SU-DHL-6 (cell line): ENCODE measurements at regions not wholly inside any gene's neighbourhood (a gene's known extent, or its start where the extent isn't known, plus 50 kb on each side); places are given as distances from the start of the nearest gene placed in this dataset.

Source experiments
- H2AFZ ChIP-seq: fragments of 200-600 bp; sonication (generic); 2 replicates; pipeline ENCODE4 v1.6.1; 2014; ENCODE audit warnings: low read depth, mild to moderate bottlenecking, moderate library complexity, mixed read lengths, antibody characterized with exemption, low read length; ENCODE audit not compliant: severe bottlenecking
- H3F3A ChIP-seq: fragments of 200-600 bp; shearing (Covaris generic); 2 replicates; pipeline ENCODE4 v1.6.0; 2016; ENCODE audit warnings: antibody characterized with exemption, mild to moderate bottlenecking; ENCODE audit not compliant: insufficient read depth
- H3K27ac ChIP-seq: fragments of 200-600 bp; sonication (generic); 2 replicates; pipeline ENCODE4 v1.5.1; 2016; ENCODE audit warnings: low read depth, mild to moderate bottlenecking, low read length, moderate library complexity, mixed read lengths
- H3K27me3 ChIP-seq: fragments of 200-600 bp; sonication (generic), shearing (Covaris generic); 2 replicates; pipeline ENCODE4 v1.6.0; 2014; ENCODE audit warnings: mild to moderate bottlenecking, low read length
- H3K36me3 ChIP-seq: fragments of 200-600 bp; sonication (generic); 2 replicates; pipeline ENCODE4 v1.6.1; 2014; ENCODE audit warnings: mild to moderate bottlenecking, low read length, mixed read lengths
- H3K4me2 ChIP-seq: fragments of 300-600, 200-600 bp; shearing (Covaris generic), sonication (generic); 2 replicates; pipeline ENCODE4 v1.6.0; 2014; ENCODE audit warnings: low read length, low read depth, mild to moderate bottlenecking; ENCODE audit not compliant: poor library complexity, severe bottlenecking
- H3K4me3 ChIP-seq: fragments of 200-600 bp; sonication (generic); 2 replicates; pipeline ENCODE4 v1.5.1; 2014; ENCODE audit warnings: antibody characterized with exemption, low read length, mild to moderate bottlenecking, mixed read lengths; ENCODE audit not compliant: insufficient read depth, poor library complexity, severe bottlenecking
- H3K79me2 ChIP-seq: fragments of 200-600 bp; sonication (generic); 2 replicates; pipeline ENCODE4 v1.6.1; 2014; ENCODE audit warnings: mild to moderate bottlenecking, low read length, moderate library complexity; ENCODE audit not compliant: insufficient read depth
- H3K9ac ChIP-seq: fragments of 200-600 bp; sonication (generic); 2 replicates; pipeline ENCODE4 v1.7.0; 2014; ENCODE audit warnings: mild to moderate bottlenecking, low read length
- H3K9me2 ChIP-seq: fragments of 200-600 bp; sonication (generic); replicated peaks from 2 replicates; pipeline ENCODE4 v1.6.1; 2014; ENCODE audit warnings: low read length; ENCODE audit not compliant: insufficient read depth
- H3K9me3 ChIP-seq: fragments of 200-600 bp; sonication (generic); 2 replicates; pipeline ENCODE4 v1.6.1; 2014; ENCODE audit warnings: low read length, mixed read lengths; ENCODE audit not compliant: insufficient read depth
- H4K20me1 ChIP-seq: fragments of 200-600 bp; sonication (generic); 2 replicates; pipeline ENCODE4 v1.6.1; 2014; ENCODE audit warnings: low read depth, mild to moderate bottlenecking, antibody characterized with exemption, low read length, moderate library complexity, mixed read lengths
- EZH2phosphoT487 ChIP-seq: fragments of 200-600 bp; sonication (generic), shearing (Covaris generic); conservative IDR thresholded peaks from 2 replicates; pipeline ENCODE4 v1.6.1; 2018; ENCODE audit warnings: mild to moderate bottlenecking, antibody characterized with exemption, low read length, moderate library complexity, mixed read lengths
- TF ChIP-seq, protein P1 (sequence below): fragments of 200-600 bp; sonication (generic); IDR thresholded peaks from one replicate; pipeline ENCODE4 v1.5.1; 2017; ENCODE audit warnings: antibody characterized with exemption, mild to moderate bottlenecking, low read length, moderate library complexity; ENCODE audit not compliant: insufficient read depth, poor library complexity, severe bottlenecking

DNA sequence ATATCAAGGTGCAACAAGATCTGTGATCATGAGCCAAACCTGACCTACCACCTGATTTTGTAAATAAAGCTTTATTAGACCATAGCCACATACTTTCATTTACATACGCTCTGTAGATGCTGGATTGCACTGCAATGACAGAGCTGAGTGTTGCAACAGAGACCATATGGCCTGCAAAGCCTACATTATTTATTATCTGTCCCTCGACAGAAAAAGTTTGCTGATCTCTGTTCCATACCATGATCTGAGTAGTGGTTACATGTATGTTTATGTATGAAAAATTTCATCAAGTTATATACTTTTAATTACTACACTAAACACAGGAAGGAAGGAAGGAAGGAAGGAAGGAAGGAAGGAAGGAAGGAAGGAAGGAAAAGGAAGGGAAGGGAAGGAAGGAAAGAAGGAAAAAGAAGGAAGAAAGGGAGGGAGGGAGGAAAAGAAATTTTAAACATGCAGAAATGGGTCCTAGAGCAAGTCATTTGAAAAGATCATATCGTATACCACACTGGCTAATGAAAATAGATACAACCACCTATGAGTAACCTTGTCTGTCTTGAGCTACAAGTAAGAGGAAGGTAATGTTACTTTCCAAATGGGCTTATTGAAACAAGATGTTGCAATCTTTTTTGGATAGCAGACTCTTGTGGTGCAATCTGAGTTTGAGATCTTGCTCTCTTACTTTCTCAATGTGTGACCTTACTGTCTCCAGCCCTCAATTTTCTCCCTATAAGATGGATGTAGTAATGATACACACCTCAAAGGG, 441.0 kb downstream of the KIF16B start:
- Histone ChIP-seq H3K27ac (no peak overlapping the region), H2AFZ (no peak overlapping the region), H3F3A (no peaks in the 10 kb centered on the region), H3K9me2 (no peaks in the 10 kb centered on the region), H4K20me1 (no peaks in the 10 kb centered on the region), H3K9me3 (no peaks in the 10 kb centered on the region), H3K36me3 (no peaks in the 10 kb centered on the region), H3K4me3 (no peak overlapping the region), H3K27me3 (no peaks in the 10 kb centered on the region), H3K9ac (no peak overlapping the region), H3K79me2 (no peaks in the 10 kb centered on the region), H3K4me2 (no peak overlapping the region)
- TF ChIP-seq, protein P1, sequence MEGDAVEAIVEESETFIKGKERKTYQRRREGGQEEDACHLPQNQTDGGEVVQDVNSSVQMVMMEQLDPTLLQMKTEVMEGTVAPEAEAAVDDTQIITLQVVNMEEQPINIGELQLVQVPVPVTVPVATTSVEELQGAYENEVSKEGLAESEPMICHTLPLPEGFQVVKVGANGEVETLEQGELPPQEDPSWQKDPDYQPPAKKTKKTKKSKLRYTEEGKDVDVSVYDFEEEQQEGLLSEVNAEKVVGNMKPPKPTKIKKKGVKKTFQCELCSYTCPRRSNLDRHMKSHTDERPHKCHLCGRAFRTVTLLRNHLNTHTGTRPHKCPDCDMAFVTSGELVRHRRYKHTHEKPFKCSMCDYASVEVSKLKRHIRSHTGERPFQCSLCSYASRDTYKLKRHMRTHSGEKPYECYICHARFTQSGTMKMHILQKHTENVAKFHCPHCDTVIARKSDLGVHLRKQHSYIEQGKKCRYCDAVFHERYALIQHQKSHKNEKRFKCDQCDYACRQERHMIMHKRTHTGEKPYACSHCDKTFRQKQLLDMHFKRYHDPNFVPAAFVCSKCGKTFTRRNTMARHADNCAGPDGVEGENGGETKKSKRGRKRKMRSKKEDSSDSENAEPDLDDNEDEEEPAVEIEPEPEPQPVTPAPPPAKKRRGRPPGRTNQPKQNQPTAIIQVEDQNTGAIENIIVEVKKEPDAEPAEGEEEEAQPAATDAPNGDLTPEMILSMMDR = no peak
- no peak for TF ChIP-seq EZH2phosphoT487

DNA sequence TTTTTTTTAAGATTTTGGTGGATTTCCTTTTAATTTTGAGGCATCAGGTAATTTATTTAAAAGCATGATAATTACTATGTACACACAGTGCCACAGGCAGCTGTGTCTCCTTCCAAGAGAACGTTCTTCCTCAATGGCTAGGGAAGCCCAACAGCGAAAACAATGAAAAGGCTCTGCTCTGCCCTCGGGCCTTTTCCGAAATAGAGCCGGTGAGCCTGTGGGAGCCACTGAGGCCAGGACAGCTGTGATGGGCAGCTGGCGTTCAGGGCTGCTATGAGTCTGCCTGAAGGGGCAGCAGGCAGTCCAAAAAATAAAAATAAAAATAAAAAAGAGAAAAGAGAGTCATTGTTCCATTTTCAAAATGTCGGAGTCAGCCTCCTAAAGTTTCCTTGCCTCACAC, 443.8 kb downstream of the KIF16B start:
- H3K79me2 ChIP-seq = no peaks in the 10 kb centered on the region
- no peak overlapping the region for H3K4me3 ChIP-seq
- no peaks in the 10 kb centered on the region for H3K9me2 ChIP-seq
- H3K36me3 ChIP-seq = no peaks in the 10 kb centered on the region
- no peak overlapping the region for H3K4me2 ChIP-seq
- no peaks in the 10 kb centered on the region for H3K27me3 ChIP-seq
- no peaks in the 10 kb centered on the region for H3K9me3 ChIP-seq
- no peak overlapping the region for H2AFZ ChIP-seq
- H3K9ac ChIP-seq = no peak overlapping the region
- no peaks in the 10 kb centered on the region for H4K20me1 ChIP-seq
- no peak overlapping the region for H3K27ac ChIP-seq
- no peaks in the 10 kb centered on the region for H3F3A ChIP-seq
- TF ChIP-seq EZH2phosphoT487 = no peak
- TF ChIP-seq, protein P1 = no peak

DNA sequence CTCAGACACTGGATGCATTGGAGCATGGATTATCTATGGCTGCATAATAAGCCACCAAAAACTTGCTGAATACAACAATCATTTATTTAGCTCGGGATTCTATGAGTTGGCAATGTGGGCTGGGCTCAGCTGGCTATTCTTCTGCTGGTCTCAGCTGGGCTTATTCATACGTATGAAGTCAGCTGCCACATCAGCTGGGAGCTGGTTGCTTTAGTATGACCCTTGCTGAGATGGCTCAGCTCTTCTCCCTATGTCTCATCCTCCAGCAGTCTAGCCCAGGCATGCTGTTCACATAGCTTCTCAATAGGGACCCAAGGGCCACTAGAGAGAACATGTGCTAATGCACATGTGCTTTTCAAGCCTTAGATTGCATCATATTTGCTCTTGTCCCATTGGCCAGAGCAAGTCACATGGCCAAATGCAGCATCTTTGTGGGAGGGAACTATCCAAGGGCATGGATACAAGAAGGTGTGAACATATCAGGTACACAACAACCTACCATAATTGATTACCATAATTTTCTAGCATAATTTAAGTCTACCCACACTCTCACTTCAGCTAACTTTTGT, 444.6 kb downstream of the KIF16B start:
- TF ChIP-seq, protein P1 = no peak
- no peak for TF ChIP-seq EZH2phosphoT487
- Histone ChIP-seq H3K9me2 (no peaks in the 10 kb centered on the region), H3K27me3 (no peaks in the 10 kb centered on the region), H3K27ac (no peak overlapping the region), H3K4me3 (no peak overlapping the region), H3K9ac (no peak overlapping the region), H3F3A (no peaks in the 10 kb centered on the region), H3K79me2 (no peaks in the 10 kb centered on the region), H3K9me3 (no peaks in the 10 kb centered on the region), H3K36me3 (no peaks in the 10 kb centered on the region), H4K20me1 (no peaks in the 10 kb centered on the region), H3K4me2 (no peak overlapping the region), H2AFZ (no peak overlapping the region)
